NT2/D1 (cell line): ENCODE measurements at regions not wholly inside any gene's neighbourhood (a gene's known extent, or its start where the extent isn't known, plus 50 kb on each side); places are given as distances from the start of the nearest gene placed in this dataset.

Experiments
- SUZ12 ChIP-seq: IDR thresholded peaks from 2 replicates; pipeline ENCODE4 v1.6.1; 2011; ENCODE audit not compliant: insufficient read length, insufficient read depth; ENCODE audit errors: extremely low read depth
- ZNF274 ChIP-seq: IDR thresholded peaks from 2 replicates; pipeline ENCODE4 v1.6.1; 2011; ENCODE audit warnings: mild to moderate bottlenecking, low read depth, low read length

DNA sequence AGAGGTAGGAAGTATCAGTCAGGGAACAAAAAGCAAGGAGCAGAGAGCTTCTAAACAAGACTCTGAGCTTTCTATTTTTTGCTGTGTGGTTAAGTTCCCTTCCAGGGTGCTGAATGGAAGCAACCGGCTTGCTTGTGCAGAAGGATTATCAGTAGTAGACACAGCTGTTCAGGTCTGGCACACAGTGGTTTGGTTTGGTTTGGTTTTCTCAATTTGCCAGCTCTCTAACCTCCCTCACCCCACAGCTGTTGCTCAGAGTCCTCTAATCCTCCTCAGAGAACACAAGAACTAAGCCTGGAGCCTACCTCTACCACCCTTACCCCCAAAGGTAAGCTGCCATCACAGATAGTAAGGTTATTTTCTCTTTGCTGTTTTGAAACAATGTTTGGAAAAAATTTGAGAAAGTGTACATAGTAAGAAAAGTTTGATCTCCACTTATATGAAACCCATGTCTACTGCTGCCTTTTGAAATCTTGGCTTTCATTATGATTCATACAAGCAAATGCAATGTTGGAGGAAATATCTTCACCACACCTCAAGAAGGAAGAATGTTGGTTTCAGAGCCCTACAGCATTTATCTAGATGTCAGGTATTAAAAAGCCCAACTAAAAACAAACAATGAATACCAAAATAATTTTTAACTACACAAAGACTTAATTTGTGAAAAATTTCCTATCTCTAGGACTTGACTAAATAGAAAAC is 255.3 kb downstream of the NR4A2 start:
- TF ChIP-seq SUZ12 (no peak), ZNF274 (no peak)
